ENCODE measurements at regions not wholly inside any gene's neighbourhood (a gene's known extent, or its start where the extent isn't known, plus 50 kb on each side); places are given as distances from the start of the nearest gene placed in this dataset.

GRCh38 chr18:28657961-28658360, 481.0 kb upstream of the CDH2 start:
- TF ChIP-seq CTCF (IDR thresholded peaks at IDR 0.05), result no peak
- H3K27ac ChIP-seq, result no peak overlapping the region

GRCh38 chr18:28652654-28653053, 475.7 kb upstream of the CDH2 start:
- TF ChIP-seq CTCF (IDR thresholded peaks at IDR 0.05), result no peak
- H3K27ac ChIP-seq, result no peak overlapping the region

GRCh38 chr18:28651298-28651697, 474.4 kb upstream of the CDH2 start:
- TF ChIP-seq ZFX (IDR thresholded peaks at IDR 0.05; ENCODE audit: borderline replicate concordance) (no peak), CTCF (IDR thresholded peaks at IDR 0.05) (no peak)
- no peak overlapping the region for H3K27ac ChIP-seq

GRCh38 chr18:28650860-28651259, 473.9 kb upstream of the CDH2 start:
- TF ChIP-seq CTCF (IDR thresholded peaks at IDR 0.05) (no peak), ZFX (IDR thresholded peaks at IDR 0.05; ENCODE audit: borderline replicate concordance) (no peak)
- H3K27ac ChIP-seq, result no peak overlapping the region

GRCh38 chr18:28647961-28648360, 471.0 kb upstream of the CDH2 start:
- TF ChIP-seq ZFX (IDR thresholded peaks at IDR 0.05; ENCODE audit: borderline replicate concordance), result no peak
- no peak for TF ChIP-seq CTCF (IDR thresholded peaks at IDR 0.05)
- H3K27ac ChIP-seq, result no peak overlapping the region

- TF ChIP-seq ZFX (IDR thresholded peaks at IDR 0.05; ENCODE audit: borderline replicate concordance) (no peak), CTCF (IDR thresholded peaks at IDR 0.05) (0 out of 2 replicates have a peak, but pooled peaks have one; percentile 14)
- H3K27ac ChIP-seq, result no peak overlapping the region
Observed at GRCh38 chr18:28637897-28638296, 461.0 kb upstream of the CDH2 start.

- TF ChIP-seq ZFX (IDR thresholded peaks at IDR 0.05; ENCODE audit: borderline replicate concordance) (no peak), CTCF (IDR thresholded peaks at IDR 0.05) (no peak)
- no peak overlapping the region for H3K27ac ChIP-seq
Observed at GRCh38 chr18:28635530-28635929, 458.6 kb upstream of the CDH2 start.
